NCI-H82 (cell line): ENCODE measurements at regions not wholly inside any gene's neighbourhood (a gene's known extent, or its start where the extent isn't known, plus 50 kb on each side); places are given as distances from the start of the nearest gene placed in this dataset.

ENCODE experiments used
- DNase-seq: peaks from one replicate; lab custom pipeline; 2025; lab: John Stamatoyannopoulos, UW

DNA sequence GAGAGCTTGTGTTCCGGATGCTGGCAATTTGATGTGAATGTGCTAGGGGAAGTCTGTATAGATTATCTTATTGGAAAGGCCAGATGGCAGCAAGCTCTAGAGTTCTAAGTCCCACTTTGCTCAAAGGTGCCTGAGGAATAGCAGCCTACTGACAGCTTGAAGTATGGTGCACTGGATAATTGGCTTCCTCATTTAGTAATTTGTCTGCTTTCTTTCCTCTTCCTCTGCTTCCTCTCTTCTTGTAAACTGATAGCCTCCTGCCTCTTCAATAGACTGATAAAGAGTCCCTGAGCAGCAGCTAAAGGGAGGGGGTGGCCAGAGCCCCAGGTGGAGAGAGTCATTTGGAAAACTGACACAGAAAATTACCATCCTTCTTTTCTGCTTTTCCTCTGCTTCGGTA lies 177.3 kb downstream of the FGF1 start:
- DNase-seq = peak; percentile 90

DNA sequence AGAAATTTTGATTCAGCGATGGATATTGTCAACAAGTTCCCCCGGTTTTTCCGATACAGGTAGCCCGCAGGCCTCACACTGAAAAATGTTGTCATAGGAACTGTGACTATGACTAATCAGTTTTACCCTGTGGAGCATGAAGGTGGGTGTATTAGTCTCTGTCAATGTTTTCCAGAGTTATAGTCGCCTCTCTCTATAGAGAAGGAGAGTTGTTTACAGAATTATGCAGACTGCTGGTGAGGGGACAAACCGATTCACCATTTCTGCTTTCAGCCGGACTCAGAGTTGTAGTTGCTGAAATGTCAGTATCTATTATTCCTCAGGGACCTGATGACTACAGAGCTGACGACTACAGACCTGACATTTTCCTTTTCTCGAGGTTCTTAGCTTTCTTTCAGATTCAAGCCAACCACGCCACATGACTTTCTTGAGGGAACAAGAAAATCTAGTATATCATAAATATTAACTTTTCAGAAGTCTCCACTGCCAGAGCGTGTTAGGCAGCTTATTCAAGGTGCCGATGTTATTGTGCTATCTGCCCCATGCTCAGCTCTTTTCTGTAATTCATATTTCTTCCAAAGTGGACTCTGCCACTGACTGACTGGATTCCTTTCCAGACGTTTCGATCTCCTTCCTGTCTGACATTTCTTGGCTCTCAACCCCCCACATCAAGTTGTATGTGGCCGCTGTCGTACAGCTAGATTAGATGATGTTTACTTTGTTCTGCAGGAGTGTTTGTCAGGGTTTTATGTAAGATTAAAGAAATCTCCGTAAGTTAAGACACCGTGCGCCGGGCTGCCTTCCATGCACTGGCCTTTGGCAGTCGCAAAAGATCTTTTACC lies 178.1 kb downstream of the FGF1 start:
- peak; percentile 32 for DNase-seq

- no peak for DNase-seq
Observed at GRCh38 chr5:142506756-142507155, 179.1 kb downstream of the FGF1 start.

DNA sequence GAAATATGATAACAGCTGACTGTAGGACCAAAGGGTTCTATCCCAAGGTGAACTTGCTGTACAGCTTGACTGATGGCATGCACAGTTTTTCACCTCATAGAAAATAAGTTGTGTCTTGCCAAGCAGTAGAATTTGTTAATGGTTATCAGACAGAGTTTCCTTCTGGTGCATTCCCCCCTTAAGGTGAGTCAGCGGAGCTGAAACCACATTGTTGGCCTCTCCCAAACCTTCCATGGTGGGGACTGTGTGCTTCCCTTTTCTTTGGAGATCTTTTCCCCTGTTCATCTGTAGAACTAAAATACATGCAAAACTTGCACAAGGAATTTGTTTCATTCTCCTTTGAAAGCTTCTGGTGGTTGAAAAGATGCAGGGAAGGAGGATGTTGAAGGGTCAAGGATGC lies 179.8 kb downstream of the FGF1 start:
- DNase-seq = no peak

DNA sequence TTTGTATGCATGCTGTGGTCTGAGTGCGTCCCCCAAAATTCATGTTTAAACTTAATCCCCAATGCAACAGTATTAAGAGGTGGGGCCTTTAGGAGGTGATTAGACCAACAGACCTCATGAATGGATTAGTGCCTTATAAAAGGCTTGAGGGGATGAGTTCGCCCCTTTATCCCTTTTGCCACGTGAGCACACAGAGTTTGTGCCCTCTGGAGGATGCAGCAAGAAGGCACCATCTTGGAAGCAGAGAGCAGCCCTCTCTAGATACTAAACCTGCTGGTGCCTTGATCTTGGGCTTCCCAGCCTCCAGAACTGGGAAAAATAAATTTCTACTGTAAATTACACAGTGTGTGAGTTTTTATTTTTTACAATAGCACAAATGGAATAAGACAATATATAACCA lies 177.1 kb upstream of the SPRY4 start:
- DNase-seq = peak; percentile 86

GRCh38 chr5:142500227-142500905 lies 175.5 kb upstream of the SPRY4 start:
- no peak for DNase-seq

GRCh38 chr5:142499591-142500226 lies 174.9 kb upstream of the SPRY4 start:
- DNase-seq = no peak

GRCh38 chr5:142498298-142498697 lies 173.5 kb upstream of the SPRY4 start:
- no peak for DNase-seq

DNA sequence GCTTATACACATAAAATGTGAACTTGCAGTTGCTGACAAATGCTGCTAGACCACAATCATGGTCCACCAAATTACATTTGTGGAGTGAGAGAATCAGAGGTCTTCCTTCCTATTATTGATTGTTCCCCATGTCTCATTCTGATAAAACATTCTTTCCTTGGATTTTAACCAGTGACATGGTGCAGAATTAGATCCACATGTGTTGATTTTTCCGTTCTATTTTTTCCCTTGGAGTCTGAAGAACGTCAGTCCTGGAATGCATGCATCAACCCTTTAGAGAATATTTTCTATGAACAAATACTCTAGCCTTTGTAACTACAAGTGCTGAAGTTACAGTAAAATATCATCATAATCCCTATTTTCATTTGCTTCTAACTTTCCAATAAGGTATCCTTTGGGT lies 170.7 kb upstream of the SPRY4 start:
- no peak for DNase-seq

GRCh38 chr5:142493875-142494518 lies 169.2 kb upstream of the SPRY4 start:
- DNase-seq = no peak

- no peak for DNase-seq
Observed at GRCh38 chr5:142492781-142493281, 168.0 kb upstream of the SPRY4 start.

DNA sequence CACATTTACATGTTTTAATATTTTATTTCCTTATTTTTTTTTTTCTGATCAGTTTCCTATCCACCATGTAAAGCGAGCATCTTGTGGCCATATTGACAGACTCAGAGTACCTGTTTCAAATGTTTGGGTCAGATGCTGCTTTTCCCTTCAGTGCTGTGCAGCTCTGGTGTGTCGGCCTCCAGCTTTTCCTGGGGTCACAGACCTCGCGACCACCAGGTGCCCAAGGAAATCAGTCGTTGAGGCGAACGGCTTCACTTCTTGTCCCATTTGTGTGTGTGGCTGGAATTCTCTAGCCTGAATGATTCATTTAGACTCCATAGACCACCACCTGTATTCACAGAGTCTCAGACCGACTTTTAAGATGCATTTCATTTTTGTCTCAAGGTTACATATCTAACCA lies 166.9 kb upstream of the SPRY4 start:
- no peak for DNase-seq

- peak; percentile 93 for DNase-seq
Observed at GRCh38 chr5:142491270-142491669, 166.4 kb upstream of the SPRY4 start.

GRCh38 chr5:142486581-142486980 lies 161.8 kb upstream of the SPRY4 start:
- DNase-seq = no peak

GRCh38 chr5:142486020-142486419 lies 161.2 kb upstream of the SPRY4 start:
- no peak for DNase-seq

- DNase-seq = no peak
Observed at GRCh38 chr5:142484821-142485387, 160.1 kb upstream of the SPRY4 start.

GRCh38 chr5:142482207-142482606 lies 157.4 kb upstream of the SPRY4 start:
- no peak for DNase-seq

DNA sequence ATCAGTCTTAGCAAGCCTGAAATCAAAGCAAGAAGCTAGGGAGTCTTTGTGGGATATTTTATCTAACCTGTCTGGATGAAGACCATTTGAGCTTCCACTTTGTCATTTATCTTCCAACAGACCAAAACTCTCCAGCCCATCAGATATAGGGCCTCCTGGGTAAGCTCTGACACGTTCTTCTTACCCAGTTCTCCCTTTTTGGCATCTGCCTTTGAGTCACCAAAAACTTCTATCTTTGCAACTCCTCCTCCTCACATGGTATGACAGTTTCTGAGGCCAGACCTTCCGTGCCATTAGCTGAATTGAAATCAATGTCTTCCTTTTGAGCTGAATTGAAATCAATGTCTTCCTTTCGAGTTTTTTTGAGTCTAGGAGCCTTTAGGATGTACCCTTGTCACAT lies 156.6 kb upstream of the SPRY4 start:
- no peak for DNase-seq

- DNase-seq = no peak
Observed at GRCh38 chr5:142479854-142480519, 155.2 kb upstream of the SPRY4 start.

- no peak for DNase-seq
Observed at GRCh38 chr5:142479150-142479549, 154.3 kb upstream of the SPRY4 start.

DNA sequence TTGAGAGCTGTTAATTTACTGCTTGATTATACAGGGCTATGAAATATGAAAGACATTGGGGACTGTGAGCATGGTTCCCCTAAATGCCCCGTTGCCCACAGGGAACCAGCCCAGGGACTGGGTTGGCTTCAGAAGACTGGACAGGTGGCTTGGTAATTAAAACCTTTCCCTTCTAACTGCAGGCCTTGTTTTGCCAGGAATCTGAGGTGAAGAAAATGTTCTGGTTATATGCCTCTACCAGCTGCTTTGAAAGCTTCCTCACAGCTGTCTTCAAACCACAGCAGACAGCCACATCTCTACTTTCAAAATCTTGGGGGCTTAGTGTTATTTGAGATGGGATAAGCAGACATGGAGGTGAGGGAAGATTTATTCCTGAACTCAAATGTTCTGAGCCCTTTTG lies 153.3 kb upstream of the SPRY4 start:
- peak; percentile 20 for DNase-seq
